ENCODE measurements at regions not wholly inside any gene's neighbourhood (a gene's known extent, or its start where the extent isn't known, plus 50 kb on each side); places are given as distances from the start of the nearest gene placed in this dataset.

DNA sequence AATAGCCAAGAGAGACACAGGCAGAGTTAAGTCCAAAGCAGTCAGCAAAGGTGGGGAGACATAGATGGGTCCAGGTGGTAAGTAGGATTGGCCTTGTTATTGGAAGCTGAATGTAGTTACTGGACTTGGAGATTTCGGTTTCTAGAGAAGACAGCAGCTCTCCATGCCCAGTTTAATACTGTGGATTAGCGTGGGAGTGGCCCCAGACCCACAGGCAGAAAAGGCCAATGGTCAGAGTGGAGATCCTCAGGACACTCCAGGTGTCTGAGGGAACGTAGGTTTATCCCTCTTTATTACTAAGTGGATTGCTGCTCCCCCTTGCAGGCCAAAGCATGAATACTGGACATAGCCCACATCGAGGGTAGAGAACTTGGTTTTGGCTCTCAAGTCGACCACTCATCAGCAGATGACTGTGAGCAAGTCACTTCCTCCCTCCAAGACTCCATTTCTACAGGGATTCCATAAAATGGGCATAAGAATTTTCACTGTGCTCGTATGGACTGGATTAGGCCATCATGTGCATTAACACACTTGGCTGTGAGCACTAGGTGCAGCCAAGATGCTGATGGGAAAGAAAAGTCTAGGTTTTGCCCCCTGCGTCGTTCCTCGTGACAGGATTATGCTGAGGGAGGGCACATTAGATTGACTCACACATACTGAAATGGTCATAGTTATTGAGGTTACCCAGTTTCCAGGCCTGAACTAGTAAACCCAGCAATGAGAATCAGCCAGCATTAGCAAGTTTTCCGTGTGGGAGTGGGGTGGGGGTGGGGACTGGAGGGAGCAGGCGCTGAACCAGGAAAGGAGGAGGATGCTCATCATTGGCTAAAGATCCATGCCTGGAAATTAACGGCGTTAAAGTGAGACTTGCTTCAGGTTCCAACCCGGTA, 225.2 kb upstream of the TPRG1 start:
- Histone ChIP-seq H3K4me3 (replicated peaks in 1 of 3) (peak overlapping the region in 1 of 3 donors; percentile 31), H3K36me3 (no peaks in the 10 kb centered on the region), H3K27me3 (no peaks in the 10 kb centered on the region), H3K9me3 (no peaks in the 10 kb centered on the region), H3K27ac (peak overlapping the region; percentile 96 to 99 (median 98)), H3K4me1 (peaks cover 35 to 49% of the 10 kb centered on the region in 2 donors)
- intact Hi-C loops (cut with DNase I): no loop called here
- WGBS, 2 donors: 80 to 83% methylated on average over 14 of the region's 14 CpGs
- TF ChIP-seq POLR2A (IDR thresholded peaks at IDR 0.05): no peak
- TF ChIP-seq, protein P1, sequence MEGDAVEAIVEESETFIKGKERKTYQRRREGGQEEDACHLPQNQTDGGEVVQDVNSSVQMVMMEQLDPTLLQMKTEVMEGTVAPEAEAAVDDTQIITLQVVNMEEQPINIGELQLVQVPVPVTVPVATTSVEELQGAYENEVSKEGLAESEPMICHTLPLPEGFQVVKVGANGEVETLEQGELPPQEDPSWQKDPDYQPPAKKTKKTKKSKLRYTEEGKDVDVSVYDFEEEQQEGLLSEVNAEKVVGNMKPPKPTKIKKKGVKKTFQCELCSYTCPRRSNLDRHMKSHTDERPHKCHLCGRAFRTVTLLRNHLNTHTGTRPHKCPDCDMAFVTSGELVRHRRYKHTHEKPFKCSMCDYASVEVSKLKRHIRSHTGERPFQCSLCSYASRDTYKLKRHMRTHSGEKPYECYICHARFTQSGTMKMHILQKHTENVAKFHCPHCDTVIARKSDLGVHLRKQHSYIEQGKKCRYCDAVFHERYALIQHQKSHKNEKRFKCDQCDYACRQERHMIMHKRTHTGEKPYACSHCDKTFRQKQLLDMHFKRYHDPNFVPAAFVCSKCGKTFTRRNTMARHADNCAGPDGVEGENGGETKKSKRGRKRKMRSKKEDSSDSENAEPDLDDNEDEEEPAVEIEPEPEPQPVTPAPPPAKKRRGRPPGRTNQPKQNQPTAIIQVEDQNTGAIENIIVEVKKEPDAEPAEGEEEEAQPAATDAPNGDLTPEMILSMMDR (IDR thresholded peaks at IDR 0.05): no peak
- DNase-seq: no peak

- peak; percentile 53 to 91 for TF ChIP-seq POLR2A (IDR thresholded peaks at IDR 0.05)
- TF ChIP-seq, protein P1 (IDR thresholded peaks at IDR 0.05): peak in 4 of 6 experiments; percentile 37 to 64 (median 44)
These were observed 224.1 kb upstream of the TPRG1 start for GRCh38 chr3:188947401-188948280.

GRCh38 chr3:188948281-188948996, 223.3 kb upstream of the TPRG1 start:
- peak overlapping the region; percentile 96 to 99 (median 98) for H3K27ac ChIP-seq
- 33 to 40% methylated on average over 9 to 10 of the region's 10 CpGs for WGBS, 2 donors
- no peaks in the 10 kb centered on the region for H3K36me3 ChIP-seq
- TF ChIP-seq, protein P1 (IDR thresholded peaks at IDR 0.05): no peak
- TF ChIP-seq POLR2A (IDR thresholded peaks at IDR 0.05): no peak
- H3K9me3 ChIP-seq: no peaks in the 10 kb centered on the region
- no peaks in the 10 kb centered on the region for H3K27me3 ChIP-seq
- DNase-seq: peak in 1 of 2 donors; percentile 21
- intact Hi-C loops (cut with DNase I): no loop called here
- peaks cover 35 to 50% of the 10 kb centered on the region in 2 donors for H3K4me1 ChIP-seq
- H3K4me3 ChIP-seq (replicated peaks in 1 of 3): no peak overlapping the region

More at GRCh38 chr3:188947401-188948280, 224.1 kb upstream of the TPRG1 start:
- no peaks in the 10 kb centered on the region for H3K27me3 ChIP-seq
- peak; percentile 98 for DNase-seq
- no peaks in the 10 kb centered on the region for H3K9me3 ChIP-seq
- H3K4me3 ChIP-seq (replicated peaks in 1 of 3): peak overlapping the region in 1 of 3 donors; percentile 31
- peak overlapping the region; percentile 96 to 99 (median 98) for H3K27ac ChIP-seq
- 8 to 16% methylated on average over 35 to 37 of the region's 48 CpGs for WGBS, 2 donors
- intact Hi-C loops (cut with DNase I): no loop called here
- no peaks in the 10 kb centered on the region for H3K36me3 ChIP-seq
- H3K4me1 ChIP-seq: peaks cover 35 to 50% of the 10 kb centered on the region in 2 donors

DNA sequence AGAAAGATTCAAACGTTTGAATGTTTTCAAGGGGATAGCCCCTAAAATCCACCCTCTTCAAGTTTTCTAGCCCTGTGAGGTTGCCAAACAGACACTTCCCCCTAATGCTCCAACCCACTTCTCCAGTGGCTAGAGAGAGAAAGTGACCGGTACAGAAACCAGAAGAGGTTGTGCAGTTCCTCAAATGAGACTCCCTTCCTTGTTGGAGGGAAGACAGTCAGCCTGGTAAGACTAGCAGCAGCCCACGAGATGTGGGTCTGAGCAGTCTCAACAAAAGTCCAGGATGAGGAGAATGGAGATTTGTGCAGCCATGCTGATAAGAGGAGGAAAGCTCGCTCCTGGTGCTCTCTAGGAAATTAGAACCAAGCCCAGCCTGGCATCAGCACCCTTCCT, 222.8 kb upstream of the TPRG1 start:
- DNase-seq: no peak
- WGBS, 2 donors: 72 to 82% methylated on average over 4 of the region's 4 CpGs
- Histone ChIP-seq H3K27ac (peak overlapping the region; percentile 96 to 99 (median 98)), H3K4me3 (replicated peaks in 1 of 3) (no peak overlapping the region), H3K27me3 (no peaks in the 10 kb centered on the region), H3K9me3 (no peaks in the 10 kb centered on the region), H3K4me1 (peaks cover 35 to 50% of the 10 kb centered on the region in 2 donors), H3K36me3 (no peaks in the 10 kb centered on the region)
- TF ChIP-seq, protein P1 (IDR thresholded peaks at IDR 0.05): no peak
- TF ChIP-seq POLR2A (IDR thresholded peaks at IDR 0.05): no peak
- intact Hi-C loops (cut with DNase I): no loop called here
